GM12878 (cell line): ENCODE measurements at regions not wholly inside any gene's neighbourhood (a gene's known extent, or its start where the extent isn't known, plus 50 kb on each side); places are given as distances from the start of the nearest gene placed in this dataset.

Source experiments
- ATAC-seq: fragments of 200-7000 bp; cut with Tn5 transposase; 3 replicates; pipeline ENCODE4 v1.9.1; 2020; ENCODE audit warnings: mild to moderate bottlenecking, moderate library complexity
- BruUV-seq: library from RNA; stranded (reverse); fragments of 400-500 nt; replicated peaks from 2 replicates; lab custom pipeline; 2021; lab: Mats Ljungman, UMichigan
- CTCF ChIA-PET: fragments of 300-600 bp; sonication (Branson Sonifier 250); formaldehyde crosslinking; extraction: SDS; loops from one replicate; lab custom pipeline; 2021; ENCODE audit warnings: inconsistent platforms; lab: Yijun Ruan, JAX
- POLR2A ChIA-PET: fragments of 350-600 bp; formaldehyde crosslinking; extraction: SDS; loops from one replicate; lab custom pipeline; 2021; ENCODE audit warnings: inconsistent platforms; lab: Charles Lee
- RAD21 ChIA-PET: fragments of 300-600 bp; sonication (Branson Sonifier 250); formaldehyde crosslinking; loops from one replicate; lab custom pipeline; 2023; ENCODE audit warnings: antibody characterized with exemption; ENCODE audit not compliant: unreplicated experiment; lab: Charles Lee
- SMC1A ChIA-PET: fragments of 300-600 bp; sonication (Branson Sonifier 250); formaldehyde crosslinking; loops from one replicate; lab custom pipeline; 2023; ENCODE audit not compliant: unreplicated experiment, uncharacterized antibody; lab: Charles Lee
- DNase-seq: peaks from one replicate; pipeline ENCODE4 v3.0.0-alpha.2; 2011; ENCODE audit warnings: low read depth, low spot score
- FAIRE-seq: peaks from 3 replicates; lab custom pipeline; 2011; peaks lifted over from hg19 to GRCh38; lab: Jason Lieb, UNC
- H2AFZ ChIP-seq: 2 replicates; pipeline ENCODE4 v1.6.0; 2011; ENCODE audit warnings: low read depth, low read length, control low read depth; ENCODE audit not compliant: control insufficient read depth
- H3K27ac ChIP-seq: 2 replicates; pipeline ENCODE4 v1.5.1; 2011; ENCODE audit warnings: control low read depth; ENCODE audit not compliant: control insufficient read depth, insufficient read depth
- H3K27me3 ChIP-seq, 2 experiments: replicated peaks in 1 of 2; 2 replicates each; pipeline versions ENCODE4 v1.6.0 to v1.6.1; 2011; ENCODE audit warnings: low read length in 1 of 2; ENCODE audit not compliant: control insufficient read depth in 2 of 2, insufficient read depth in 2 of 2
- H3K36me3 ChIP-seq, 2 experiments: 2 replicates each; pipeline ENCODE4 v1.5.1; 2011; ENCODE audit warnings: low read length in 1 of 2; ENCODE audit not compliant: control insufficient read depth in 2 of 2, insufficient read depth in 2 of 2
- H3K4me1 ChIP-seq: 2 replicates; pipeline ENCODE4 v1.6.1; 2011; ENCODE audit warnings: mild to moderate bottlenecking, low read length, moderate library complexity, mixed read lengths; ENCODE audit not compliant: control insufficient read depth, insufficient read depth
- H3K4me2 ChIP-seq: 2 replicates; pipeline ENCODE4 v1.6.0; 2011; ENCODE audit warnings: control low read depth; ENCODE audit not compliant: control insufficient read depth, insufficient read depth
- H3K4me3 ChIP-seq: fragments of 200-600 bp; sonication (generic); 2 replicates; pipeline ENCODE4 v1.5.1; 2016
- H3K79me2 ChIP-seq: 2 replicates; pipeline ENCODE4 v1.6.0; 2011; ENCODE audit warnings: low read length; ENCODE audit not compliant: control insufficient read depth, insufficient read depth
- H3K9ac ChIP-seq: 2 replicates; pipeline ENCODE4 v1.8.0; 2011; ENCODE audit warnings: low read length, control low read depth, mixed read lengths; ENCODE audit not compliant: control insufficient read depth, insufficient read depth
- H3K9me3 ChIP-seq: replicated peaks from 3 replicates; pipeline ENCODE4 v1.5.1; 2011; ENCODE audit warnings: mild to moderate bottlenecking, low read length; ENCODE audit not compliant: control insufficient read depth, insufficient read depth
- H4K20me1 ChIP-seq: 2 replicates; pipeline ENCODE4 v1.6.0; 2011; ENCODE audit not compliant: control insufficient read depth, insufficient read depth
- CHD1 ChIP-seq: IDR thresholded peaks from 2 replicates; pipeline ENCODE4 v1.6.1; 2012; ENCODE audit warnings: low read depth, low read length, improper control_type of control experiment
- DPF2 ChIP-seq: fragments of 450-650 bp; IDR thresholded peaks from 2 replicates; pipeline ENCODE4 v1.6.1; 2017; ENCODE audit warnings: mild to moderate bottlenecking
- FOS ChIP-seq: IDR thresholded peaks from 3 replicates; pipeline ENCODE4 v1.6.1; 2011; ENCODE audit warnings: borderline replicate concordance; ENCODE audit not compliant: insufficient read length; ENCODE audit errors: extremely low read depth
- IKZF1 ChIP-seq: fragments of 450-650 bp; conservative IDR thresholded peaks from 2 replicates; pipeline ENCODE4 v1.6.1; 2017; ENCODE audit warnings: antibody characterized with exemption, mild to moderate bottlenecking
- KDM1A ChIP-seq: fragments of 200-600 bp; sonication (generic); IDR thresholded peaks from 2 replicates; pipeline ENCODE4 v1.6.1; 2016; ENCODE audit warnings: borderline replicate concordance
- MYB ChIP-seq: fragments of 150-350 bp; IDR thresholded peaks from 2 replicates; pipeline ENCODE4 v1.6.1; 2014; ENCODE audit warnings: mild to moderate bottlenecking, low read depth, low read length, borderline replicate concordance
- TAF1 ChIP-seq: IDR thresholded peaks from 2 replicates; pipeline ENCODE4 v1.6.1; 2011; ENCODE audit warnings: mild to moderate bottlenecking, low read depth, low read length, borderline replicate concordance
- TCF7 ChIP-seq: IDR thresholded peaks from 2 replicates; pipeline ENCODE4 v1.6.1; 2014; ENCODE audit warnings: antibody characterized with exemption, borderline replicate concordance
- ZNF24 ChIP-seq: fragments of 450-650 bp; IDR thresholded peaks from 2 replicates; pipeline ENCODE4 v1.6.1; 2017; ENCODE audit warnings: antibody characterized with exemption, mild to moderate bottlenecking
- WGBS: methylation state at CpG from one replicate; pipeline ENCODE4 v1.1.6; 2016; ENCODE audit warnings: low lambda C conversion rate; ENCODE audit not compliant: insufficient replicate concordance, insufficient coverage; ENCODE audit errors: missing lambda C conversion rate; 5-methylcytosine and 5-hydroxymethylcytosine counted together
- in situ Hi-C: fragments of 300-500 bp; cut with MboI; formaldehyde crosslinking; loops from 9 replicates; pipeline ENCODE4 v1.14.3; 2018; ENCODE audit warnings: mixed read lengths
- intact Hi-C: fragments of 100-400 bp; cut with micrococcal nuclease; formaldehyde crosslinking; loops from one replicate; pipeline ENCODE4 v1.14.2; 2022; ENCODE audit not compliant: unreplicated experiment
- TF ChIP-seq, protein P1 (sequence below): fragments of 450-650 bp; formaldehyde crosslinking; IDR thresholded peaks from 2 replicates; pipeline ENCODE4 v1.4.0; 2022; ENCODE audit warnings: mild to moderate bottlenecking, moderate library complexity

DNA sequence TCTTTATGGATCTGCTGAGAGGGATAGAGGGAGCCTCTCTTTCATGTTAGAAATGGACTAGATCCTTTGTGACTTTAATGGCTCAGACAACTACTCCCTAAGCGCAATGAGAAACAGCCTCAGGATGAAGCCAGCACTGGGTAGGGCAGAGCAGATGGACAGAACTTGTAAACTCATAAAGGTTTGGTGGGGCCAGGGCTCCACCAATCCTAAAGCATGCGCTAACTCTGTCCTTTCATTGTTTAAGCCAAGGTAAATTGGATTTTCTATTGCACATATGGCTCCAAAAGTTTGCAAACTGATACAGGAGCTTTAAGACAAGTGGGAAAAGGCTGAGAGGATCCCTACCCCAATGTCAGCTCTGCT lies 178.1 kb upstream of the MEOX2 start:
- no peak overlapping the region for H3K4me2 ChIP-seq
- no TSS peak for BruUV-seq
- no peaks in the 10 kb centered on the region for H3K27me3 ChIP-seq
- in situ Hi-C loops, result no loop called here
- ChIA-PET POLR2A (no interaction called here), SMC1A (no interaction called here), CTCF (interaction anchor here (1.1 kb wide), 1 partner anchor 700 kb away, joined by 4 read pairs; no protein-coding TSS in a partner anchor), RAD21 (no interaction called here)
- H3K79me2 ChIP-seq, result no peaks in the 10 kb centered on the region
- WGBS, result 47% methylated on average over 2 of the region's 2 CpGs
- FAIRE-seq (no peak), DNase-seq (no peak), ATAC-seq (no peak)
- H4K20me1 ChIP-seq, result no peaks in the 10 kb centered on the region
- no peak overlapping the region for H3K4me3 ChIP-seq
- intact Hi-C loops, result no loop called here
- TF ChIP-seq IKZF1 (no peak), KDM1A (no peak), MYB (no peak), DPF2 (no peak), TCF7 (no peak), CHD1 (no peak), ZNF24 (no peak), FOS (no peak), TAF1 (no peak)
- TF ChIP-seq, protein P1, sequence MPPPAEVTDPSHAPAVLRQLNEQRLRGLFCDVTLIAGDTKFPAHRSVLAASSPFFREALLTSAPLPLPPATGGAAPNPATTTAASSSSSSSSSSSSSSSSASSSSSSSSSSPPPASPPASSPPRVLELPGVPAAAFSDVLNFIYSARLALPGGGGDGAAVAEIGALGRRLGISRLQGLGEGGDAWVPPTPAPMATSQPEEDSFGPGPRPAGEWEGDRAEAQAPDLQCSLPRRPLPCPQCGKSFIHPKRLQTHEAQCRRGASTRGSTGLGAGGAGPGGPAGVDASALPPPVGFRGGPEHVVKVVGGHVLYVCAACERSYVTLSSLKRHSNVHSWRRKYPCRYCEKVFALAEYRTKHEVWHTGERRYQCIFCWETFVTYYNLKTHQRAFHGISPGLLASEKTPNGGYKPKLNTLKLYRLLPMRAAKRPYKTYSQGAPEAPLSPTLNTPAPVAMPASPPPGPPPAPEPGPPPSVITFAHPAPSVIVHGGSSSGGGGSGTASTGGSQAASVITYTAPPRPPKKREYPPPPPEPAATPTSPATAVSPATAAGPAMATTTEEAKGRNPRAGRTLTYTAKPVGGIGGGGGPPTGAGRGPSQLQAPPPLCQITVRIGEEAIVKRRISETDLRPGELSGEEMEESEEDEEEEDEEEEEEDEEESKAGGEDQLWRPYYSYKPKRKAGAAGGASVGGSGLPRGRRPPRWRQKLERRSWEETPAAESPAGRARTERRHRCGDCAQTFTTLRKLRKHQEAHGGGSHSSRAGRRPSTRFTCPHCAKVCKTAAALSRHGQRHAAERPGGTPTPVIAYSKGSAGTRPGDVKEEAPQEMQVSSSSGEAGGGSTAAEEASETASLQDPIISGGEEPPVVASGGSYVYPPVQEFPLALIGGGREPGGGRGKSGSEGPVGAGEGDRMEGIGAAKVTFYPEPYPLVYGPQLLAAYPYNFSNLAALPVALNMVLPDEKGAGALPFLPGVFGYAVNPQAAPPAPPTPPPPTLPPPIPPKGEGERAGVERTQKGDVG (CRISPR knock-in tag), result no peak
- H3K9ac ChIP-seq, result no peak overlapping the region
- no peaks in the 10 kb centered on the region for H3K9me3 ChIP-seq
- H3K27ac ChIP-seq, result no peak overlapping the region
- no peak overlapping the region for H2AFZ ChIP-seq
- no peaks in the 10 kb centered on the region for H3K36me3 ChIP-seq
- no peaks in the 10 kb centered on the region for H3K4me1 ChIP-seq
